ENCODE measurements at regions not wholly inside any gene's neighbourhood (a gene's known extent, or its start where the extent isn't known, plus 50 kb on each side); places are given as distances from the start of the nearest gene placed in this dataset.

DNA sequence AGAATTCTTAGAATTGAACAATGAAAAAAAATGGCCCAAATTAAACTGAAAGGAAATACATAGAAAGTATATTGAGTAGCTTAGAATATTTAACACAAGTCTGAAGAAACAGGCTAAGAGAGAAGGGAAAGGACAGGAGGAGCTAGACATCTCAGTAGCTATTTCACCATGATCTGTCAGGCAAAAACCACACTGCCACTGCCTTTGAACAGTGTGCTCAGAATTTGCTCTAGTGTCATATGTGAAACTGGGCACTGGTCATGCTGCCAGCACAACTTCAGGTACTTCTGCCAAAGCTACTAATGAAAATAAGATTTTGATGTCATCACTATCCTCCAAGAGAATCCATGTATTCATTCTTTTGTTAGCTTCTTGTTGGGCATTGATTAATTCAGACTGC lies 1280.8 kb upstream of the PCDH20 start:
- no peaks in the 10 kb centered on the region for H3K9me3 ChIP-seq (ENCODE audit: low read depth)
- H3K79me2 ChIP-seq = no peaks in the 10 kb centered on the region
- no peak overlapping the region for H3K4me2 ChIP-seq
- H3K4me3 ChIP-seq = no peak overlapping the region
- no peak overlapping the region for H3K27ac ChIP-seq
- TF ChIP-seq EZH2phosphoT487 (IDR thresholded peaks at IDR 0.05; ENCODE audit: low read depth, severe bottlenecking, unreplicated experiment) (no peak), EZH2 (IDR thresholded peaks at IDR 0.05; ENCODE audit: borderline replicate concordance) (no peak)
- TF ChIP-seq, protein P1, sequence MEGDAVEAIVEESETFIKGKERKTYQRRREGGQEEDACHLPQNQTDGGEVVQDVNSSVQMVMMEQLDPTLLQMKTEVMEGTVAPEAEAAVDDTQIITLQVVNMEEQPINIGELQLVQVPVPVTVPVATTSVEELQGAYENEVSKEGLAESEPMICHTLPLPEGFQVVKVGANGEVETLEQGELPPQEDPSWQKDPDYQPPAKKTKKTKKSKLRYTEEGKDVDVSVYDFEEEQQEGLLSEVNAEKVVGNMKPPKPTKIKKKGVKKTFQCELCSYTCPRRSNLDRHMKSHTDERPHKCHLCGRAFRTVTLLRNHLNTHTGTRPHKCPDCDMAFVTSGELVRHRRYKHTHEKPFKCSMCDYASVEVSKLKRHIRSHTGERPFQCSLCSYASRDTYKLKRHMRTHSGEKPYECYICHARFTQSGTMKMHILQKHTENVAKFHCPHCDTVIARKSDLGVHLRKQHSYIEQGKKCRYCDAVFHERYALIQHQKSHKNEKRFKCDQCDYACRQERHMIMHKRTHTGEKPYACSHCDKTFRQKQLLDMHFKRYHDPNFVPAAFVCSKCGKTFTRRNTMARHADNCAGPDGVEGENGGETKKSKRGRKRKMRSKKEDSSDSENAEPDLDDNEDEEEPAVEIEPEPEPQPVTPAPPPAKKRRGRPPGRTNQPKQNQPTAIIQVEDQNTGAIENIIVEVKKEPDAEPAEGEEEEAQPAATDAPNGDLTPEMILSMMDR (IDR thresholded peaks at IDR 0.05; ENCODE audit: poor library complexity) = no peak
- no peak for DNase-seq (ENCODE audit: low spot score)
- no peaks in the 10 kb centered on the region for H3K27me3 ChIP-seq
- no peaks in the 10 kb centered on the region for H3K9me2 ChIP-seq (replicated peaks; ENCODE audit: insufficient read depth)
- H4K20me1 ChIP-seq (ENCODE audit: insufficient read depth, poor library complexity, severe bottlenecking) = no peaks in the 10 kb centered on the region
- no peak overlapping the region for H2AFZ ChIP-seq
- no peaks in the 10 kb centered on the region for H3K36me3 ChIP-seq (replicated peaks; ENCODE audit: insufficient read depth, low read depth)
- no peaks in the 10 kb centered on the region for H3K4me1 ChIP-seq (ENCODE audit: insufficient read depth)

DNA sequence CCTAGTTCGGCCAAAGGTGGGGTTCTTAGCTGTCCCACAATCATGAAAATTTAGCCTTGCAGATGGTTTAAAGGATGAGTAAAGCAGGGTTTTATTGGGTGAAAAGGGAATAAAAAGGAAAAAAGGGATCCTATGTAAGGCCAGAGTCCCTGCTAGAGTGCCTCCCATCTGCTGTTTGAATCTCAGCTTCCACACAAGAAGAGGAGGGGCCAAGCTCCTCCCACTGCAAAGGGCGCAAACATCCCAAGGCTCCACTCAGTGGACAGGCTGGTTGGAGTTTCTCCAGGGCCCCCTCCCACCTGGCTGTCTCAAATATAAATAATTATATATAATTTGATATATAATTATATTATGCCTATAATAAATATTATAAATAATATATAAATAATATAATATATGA lies 1272.1 kb upstream of the PCDH20 start:
- H3K9me3 ChIP-seq (ENCODE audit: low read depth) = no peaks in the 10 kb centered on the region
- no peak for DNase-seq (ENCODE audit: low spot score)
- H3K79me2 ChIP-seq = no peaks in the 10 kb centered on the region
- no peaks in the 10 kb centered on the region for H4K20me1 ChIP-seq (ENCODE audit: insufficient read depth, poor library complexity, severe bottlenecking)
- TF ChIP-seq, protein P1 (IDR thresholded peaks at IDR 0.05; ENCODE audit: poor library complexity) = no peak
- TF ChIP-seq EZH2phosphoT487 (IDR thresholded peaks at IDR 0.05; ENCODE audit: low read depth, severe bottlenecking, unreplicated experiment) = no peak
- no peak for TF ChIP-seq EZH2 (IDR thresholded peaks at IDR 0.05; ENCODE audit: borderline replicate concordance)
- 100% methylated on average over 2 of the region's 2 CpGs for WGBS (ENCODE audit: low lambda C conversion rate, missing lambda C conversion rate)
- H3K4me1 ChIP-seq (ENCODE audit: insufficient read depth) = no peaks in the 10 kb centered on the region
- no peaks in the 10 kb centered on the region for H3K27me3 ChIP-seq
- H2AFZ ChIP-seq = no peak overlapping the region
- no peak overlapping the region for H3K4me3 ChIP-seq
- no peaks in the 10 kb centered on the region for H3K36me3 ChIP-seq (replicated peaks; ENCODE audit: insufficient read depth, low read depth)
- no peak overlapping the region for H3K27ac ChIP-seq
- no peaks in the 10 kb centered on the region for H3K9me2 ChIP-seq (replicated peaks; ENCODE audit: insufficient read depth)
- no peak overlapping the region for H3K4me2 ChIP-seq

DNA sequence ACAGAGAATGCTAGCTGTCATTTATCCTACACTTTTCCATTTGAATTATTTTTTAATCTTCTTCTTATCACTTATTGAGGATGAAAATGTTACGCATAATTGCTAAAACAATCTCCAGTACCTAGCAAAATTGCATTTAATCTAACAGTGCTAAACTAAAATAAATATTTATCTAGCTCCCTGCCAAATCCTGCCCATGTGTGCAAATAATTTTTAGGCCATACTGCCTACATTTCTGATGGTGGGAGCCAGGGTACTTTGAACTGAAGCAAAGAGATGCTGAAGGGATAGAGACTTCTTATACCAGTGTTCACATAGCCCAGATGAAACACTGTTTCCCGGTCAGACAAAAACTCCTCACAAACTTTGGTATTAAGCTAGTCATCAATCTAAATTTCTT lies 1268.7 kb upstream of the PCDH20 start:
- Histone ChIP-seq H3K4me1 (ENCODE audit: insufficient read depth) (no peaks in the 10 kb centered on the region), H3K4me3 (no peak overlapping the region), H3K79me2 (no peaks in the 10 kb centered on the region), H3K9me2 (replicated peaks; ENCODE audit: insufficient read depth) (no peaks in the 10 kb centered on the region), H4K20me1 (ENCODE audit: insufficient read depth, poor library complexity, severe bottlenecking) (no peaks in the 10 kb centered on the region), H3K36me3 (replicated peaks; ENCODE audit: insufficient read depth, low read depth) (no peaks in the 10 kb centered on the region), H2AFZ (no peak overlapping the region), H3K4me2 (no peak overlapping the region), H3K27ac (no peak overlapping the region), H3K27me3 (no peaks in the 10 kb centered on the region), H3K9me3 (ENCODE audit: low read depth) (no peaks in the 10 kb centered on the region)
- TF ChIP-seq EZH2phosphoT487 (IDR thresholded peaks at IDR 0.05; ENCODE audit: low read depth, severe bottlenecking, unreplicated experiment) (no peak), EZH2 (IDR thresholded peaks at IDR 0.05; ENCODE audit: borderline replicate concordance) (no peak)
- TF ChIP-seq, protein P1 (IDR thresholded peaks at IDR 0.05; ENCODE audit: poor library complexity) = no peak
- DNase-seq (ENCODE audit: low spot score) = no peak
- 82% methylated on average over 2 of the region's 2 CpGs for WGBS (ENCODE audit: low lambda C conversion rate, missing lambda C conversion rate)

DNA sequence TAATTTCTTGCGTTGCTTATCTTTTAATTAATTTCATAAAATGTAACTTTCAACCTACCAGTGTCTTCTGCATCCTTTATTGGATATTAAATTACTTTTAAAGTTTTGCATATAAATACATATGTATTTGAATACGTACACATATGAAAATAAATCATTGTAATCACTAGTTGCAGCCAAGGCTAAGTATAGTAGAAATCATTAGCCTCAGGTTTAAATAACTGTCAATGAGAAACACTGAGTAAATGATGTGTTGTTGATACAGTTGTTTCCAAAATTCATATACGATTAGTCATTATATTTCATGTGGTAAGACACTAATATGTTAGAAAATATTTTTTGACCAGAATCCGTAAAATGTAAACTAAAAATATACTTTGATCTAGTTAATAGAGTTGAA lies 1267.1 kb upstream of the PCDH20 start:
- no peaks in the 10 kb centered on the region for H3K79me2 ChIP-seq
- WGBS (ENCODE audit: low lambda C conversion rate, missing lambda C conversion rate) = 95% methylated on average over 4 of the region's 4 CpGs
- no peaks in the 10 kb centered on the region for H3K27me3 ChIP-seq
- TF ChIP-seq EZH2phosphoT487 (IDR thresholded peaks at IDR 0.05; ENCODE audit: low read depth, severe bottlenecking, unreplicated experiment) (no peak), EZH2 (IDR thresholded peaks at IDR 0.05; ENCODE audit: borderline replicate concordance) (no peak)
- TF ChIP-seq, protein P1 (IDR thresholded peaks at IDR 0.05; ENCODE audit: poor library complexity) = no peak
- no peaks in the 10 kb centered on the region for H3K36me3 ChIP-seq (replicated peaks; ENCODE audit: insufficient read depth, low read depth)
- H3K27ac ChIP-seq = no peak overlapping the region
- DNase-seq (ENCODE audit: low spot score) = no peak
- no peaks in the 10 kb centered on the region for H4K20me1 ChIP-seq (ENCODE audit: insufficient read depth, poor library complexity, severe bottlenecking)
- no peak overlapping the region for H3K4me3 ChIP-seq
- H3K4me1 ChIP-seq (ENCODE audit: insufficient read depth) = no peaks in the 10 kb centered on the region
- no peak overlapping the region for H2AFZ ChIP-seq
- H3K9me3 ChIP-seq (ENCODE audit: low read depth) = no peaks in the 10 kb centered on the region
- no peaks in the 10 kb centered on the region for H3K9me2 ChIP-seq (replicated peaks; ENCODE audit: insufficient read depth)
- H3K4me2 ChIP-seq = no peak overlapping the region

Data from hepatocyte (in vitro differentiated cells).